Neural cell (in vitro differentiated cells): ENCODE measurements at regions not wholly inside any gene's neighbourhood (a gene's known extent, or its start where the extent isn't known, plus 50 kb on each side); places are given as distances from the start of the nearest gene placed in this dataset.

Experiments used
- H2AFZ ChIP-seq: fragments of 200-600, 300-800 bp; sonication (generic), shearing (Covaris generic); 2 replicates; pipeline ENCODE4 v1.6.0; 2014; ENCODE audit warnings: low read depth, mild to moderate bottlenecking, antibody characterized with exemption, low read length, moderate library complexity
- H3F3A ChIP-seq: fragments of 200-600 bp; shearing (Covaris generic); 2 replicates; pipeline ENCODE4 v1.6.1; 2016; ENCODE audit warnings: mild to moderate bottlenecking, moderate library complexity, mixed read lengths, antibody characterized with exemption, low read length; ENCODE audit not compliant: insufficient read depth, poor library complexity, severe bottlenecking
- H3K27ac ChIP-seq: fragments of 200-600, 300-800 bp; sonication (generic), shearing (Covaris generic); 2 replicates; pipeline ENCODE4 v1.5.1; 2014; ENCODE audit warnings: mild to moderate bottlenecking, low read length, moderate library complexity
- H3K27me3 ChIP-seq: fragments of 300-800, 200-600 bp; sonication (generic), shearing (Covaris generic); 2 replicates; pipeline ENCODE4 v1.6.0; 2014; ENCODE audit warnings: mild to moderate bottlenecking, low read depth, low read length, moderate library complexity; ENCODE audit not compliant: insufficient read depth
- H3K36me3 ChIP-seq: fragments of 300-800, 200-600 bp; sonication (generic), shearing (Covaris generic); 2 replicates; pipeline ENCODE4 v1.5.1; 2014; ENCODE audit warnings: mild to moderate bottlenecking, antibody characterized with exemption, low read length, moderate library complexity; ENCODE audit not compliant: insufficient read depth
- H3K4me2 ChIP-seq: fragments of 300-800, 200-600 bp; sonication (generic), shearing (Covaris generic); 2 replicates; pipeline ENCODE4 v1.6.0; 2014; ENCODE audit warnings: mild to moderate bottlenecking, low read length
- H3K4me3 ChIP-seq: fragments of 300-800, 200-600 bp; sonication (generic), shearing (Covaris generic); 2 replicates; pipeline ENCODE4 v1.5.1; 2014; ENCODE audit warnings: mild to moderate bottlenecking, low read length, moderate library complexity
- H3K79me2 ChIP-seq: fragments of 200-600 bp; shearing (Covaris generic); replicated peaks from 2 replicates; pipeline ENCODE4 v1.6.0; 2014; ENCODE audit warnings: mild to moderate bottlenecking, low read length, moderate library complexity; ENCODE audit not compliant: insufficient read depth
- H3K9ac ChIP-seq: fragments of 300-800, 200-600 bp; sonication (generic), shearing (Covaris generic); 2 replicates; pipeline ENCODE4 v1.6.1; 2016; ENCODE audit warnings: mild to moderate bottlenecking, low read length, mixed read lengths
- H3K9me2 ChIP-seq: fragments of 200-600 bp; shearing (Covaris generic); 2 replicates; pipeline ENCODE4 v1.6.1; 2016; ENCODE audit warnings: mild to moderate bottlenecking, low read length, mixed read lengths; ENCODE audit not compliant: insufficient read depth
- H3K9me3 ChIP-seq: fragments of 200-600, 300-800 bp; sonication (generic), shearing (Covaris generic); 2 replicates; pipeline ENCODE4 v1.6.1; 2016; ENCODE audit warnings: mild to moderate bottlenecking, mixed run types, low read length, moderate library complexity, mixed read lengths
- H4K20me1 ChIP-seq: fragments of 200-600 bp; shearing (Covaris generic); 2 replicates; pipeline ENCODE4 v1.6.1; 2016; ENCODE audit warnings: mild to moderate bottlenecking, mixed run types; ENCODE audit not compliant: insufficient read depth
- CTCF ChIP-seq: fragments of 450-650 bp; IDR thresholded peaks from 2 replicates; pipeline ENCODE4 v1.5.1; 2014; ENCODE audit warnings: antibody characterized with exemption, mild to moderate bottlenecking, moderate library complexity; ENCODE audit not compliant: poor library complexity, severe bottlenecking
- EP300 ChIP-seq: fragments of 450-650 bp; conservative IDR thresholded peaks from 2 replicates; pipeline ENCODE4 v1.6.1; 2014; ENCODE audit warnings: antibody characterized with exemption, mild to moderate bottlenecking, moderate library complexity; ENCODE audit not compliant: poor library complexity, severe bottlenecking
- EZH2 ChIP-seq: fragments of 200-600, 300-800 bp; shearing (Covaris generic), sonication (generic); IDR thresholded peaks from 2 replicates; pipeline ENCODE4 v1.6.1; 2014; ENCODE audit warnings: antibody characterized with exemption, low read length, borderline replicate concordance, mild to moderate bottlenecking; ENCODE audit not compliant: insufficient read depth, poor library complexity, severe bottlenecking
- MXI1 ChIP-seq: fragments of 450-650 bp; conservative IDR thresholded peaks from 2 replicates; pipeline ENCODE4 v1.6.1; 2014; ENCODE audit warnings: antibody characterized with exemption, mild to moderate bottlenecking; ENCODE audit not compliant: poor library complexity, severe bottlenecking
- POLR2AphosphoS5 ChIP-seq: IDR thresholded peaks from 2 replicates; pipeline ENCODE4 v1.6.1; 2012
- RAD21 ChIP-seq: fragments of 450-650 bp; conservative IDR thresholded peaks from 2 replicates; pipeline ENCODE4 v1.6.1; 2014; ENCODE audit warnings: antibody characterized with exemption, mild to moderate bottlenecking, moderate library complexity
- REST ChIP-seq: IDR thresholded peaks from 2 replicates; pipeline ENCODE4 v1.6.1; 2012; ENCODE audit warnings: borderline replicate concordance
- SMC3 ChIP-seq: fragments of 450-650 bp; conservative IDR thresholded peaks from 2 replicates; pipeline ENCODE4 v1.6.1; 2014; ENCODE audit warnings: antibody characterized with exemption, mild to moderate bottlenecking, moderate library complexity; ENCODE audit not compliant: poor library complexity
- TAF1 ChIP-seq: IDR thresholded peaks from 2 replicates; pipeline ENCODE4 v1.6.1; 2012; ENCODE audit warnings: low read depth

- H3K27ac ChIP-seq, result no peak overlapping the region
- H3K79me2 ChIP-seq, result no peaks in the 10 kb centered on the region
- H3K4me2 ChIP-seq, result no peak overlapping the region
- H3K36me3 ChIP-seq, result no peaks in the 10 kb centered on the region
- H4K20me1 ChIP-seq, result no peaks in the 10 kb centered on the region
- no peak overlapping the region for H3K4me3 ChIP-seq
- no peak for TF ChIP-seq REST
- no peak for TF ChIP-seq CTCF
- TF ChIP-seq POLR2AphosphoS5, result no peak
- no peak for TF ChIP-seq MXI1
- no peak for TF ChIP-seq EP300
- H3K9me2 ChIP-seq, result no peaks in the 10 kb centered on the region
- H3F3A ChIP-seq, result no peaks in the 10 kb centered on the region
- H2AFZ ChIP-seq, result no peak overlapping the region
- no peaks in the 10 kb centered on the region for H3K9me3 ChIP-seq
- no peaks in the 10 kb centered on the region for H3K27me3 ChIP-seq
- no peak overlapping the region for H3K9ac ChIP-seq
Measured at GRCh38 chr4:178240891-178241290, 798.7 kb upstream of the AGA start.

- H3K9ac ChIP-seq, result no peak overlapping the region
- no peaks in the 10 kb centered on the region for H3K27me3 ChIP-seq
- TF ChIP-seq REST (no peak), MXI1 (no peak), RAD21 (no peak), EZH2 (no peak), EP300 (no peak), SMC3 (no peak), POLR2AphosphoS5 (no peak), TAF1 (no peak), CTCF (no peak)
- no peak overlapping the region for H2AFZ ChIP-seq
- H3K4me2 ChIP-seq, result no peak overlapping the region
- H4K20me1 ChIP-seq, result no peaks in the 10 kb centered on the region
- H3K36me3 ChIP-seq, result no peaks in the 10 kb centered on the region
- no peaks in the 10 kb centered on the region for H3K79me2 ChIP-seq
- no peak overlapping the region for H3K4me3 ChIP-seq
- H3K27ac ChIP-seq, result no peak overlapping the region
- no peaks in the 10 kb centered on the region for H3F3A ChIP-seq
- no peaks in the 10 kb centered on the region for H3K9me2 ChIP-seq
- H3K9me3 ChIP-seq, result no peaks in the 10 kb centered on the region
Measured at GRCh38 chr4:178241601-178242118, 799.4 kb upstream of the AGA start.
